Renal pelvis (tissue), 1 donor: ENCODE measurements at regions not wholly inside any gene's neighbourhood (a gene's known extent, or its start where the extent isn't known, plus 50 kb on each side); places are given as distances from the start of the nearest gene placed in this dataset.
A peak's percentile ranks its signal among the peaks of the same experiment; 100 is the strongest.
"Not testable (repeated sequence)": the region's sequence is repeated elsewhere in the genome, so short reads cannot be mapped to it uniquely, and the experiment has no call there.

ENCODE experiments used
- DNase-seq: peaks from one replicate; pipeline ENCODE4 v3.0.0-alpha.2; 2013

- no peak for DNase-seq
Measured at GRCh38 chr2:241957276-241957675, 87.7 kb downstream of the RTP5 start.

- no peak for DNase-seq
Measured at GRCh38 chr2:241958818-241959545, 89.5 kb downstream of the RTP5 start.

DNA sequence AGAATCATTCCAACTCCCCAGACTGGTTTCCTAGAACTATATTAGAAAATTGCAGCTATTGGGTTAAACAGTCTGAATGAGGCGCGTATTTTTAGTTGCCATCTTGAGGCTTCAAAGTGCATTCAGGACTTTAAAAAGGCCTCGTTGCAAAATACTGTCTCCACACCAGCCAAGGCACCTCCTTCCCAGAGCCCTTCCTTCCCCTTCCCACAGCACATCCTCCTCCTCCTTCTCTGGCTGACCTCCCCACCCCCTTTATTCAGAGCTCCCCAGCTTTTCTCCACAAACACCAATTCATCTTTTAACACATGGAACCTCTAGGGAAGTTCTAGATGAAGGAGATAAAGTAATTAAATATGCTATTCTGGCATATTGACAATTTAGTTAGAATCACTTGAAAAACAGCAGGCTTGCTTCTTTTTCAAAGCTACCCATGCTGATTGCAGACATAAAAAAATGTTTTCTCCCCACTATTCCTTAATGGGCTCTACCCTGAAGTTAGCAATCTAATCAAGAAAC, 90.3 kb downstream of the RTP5 start:
- no peak for DNase-seq

- no peak for DNase-seq
Measured at GRCh38 chr2:241961454-241961853, 91.9 kb downstream of the RTP5 start.

DNA sequence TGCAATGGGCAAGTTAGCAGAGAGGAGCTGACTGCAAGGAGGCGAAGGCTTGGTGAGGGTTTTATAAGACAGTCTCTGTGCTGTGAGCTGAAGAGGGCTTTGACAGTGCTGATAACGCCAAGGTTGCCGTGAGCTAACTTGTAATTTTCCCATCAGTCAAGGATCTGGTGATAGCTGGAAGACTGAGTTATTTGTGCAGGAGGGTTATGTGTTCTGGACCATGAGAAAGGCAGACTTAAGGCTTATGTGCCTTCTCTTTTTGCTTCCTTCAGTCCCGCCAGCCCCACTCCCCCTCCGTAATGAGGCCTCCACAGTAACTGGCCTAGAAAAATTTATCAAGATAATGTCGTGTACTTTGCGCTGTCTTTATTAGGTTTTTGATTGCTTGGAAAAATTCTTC, 94.6 kb downstream of the RTP5 start:
- no peak for DNase-seq

DNA sequence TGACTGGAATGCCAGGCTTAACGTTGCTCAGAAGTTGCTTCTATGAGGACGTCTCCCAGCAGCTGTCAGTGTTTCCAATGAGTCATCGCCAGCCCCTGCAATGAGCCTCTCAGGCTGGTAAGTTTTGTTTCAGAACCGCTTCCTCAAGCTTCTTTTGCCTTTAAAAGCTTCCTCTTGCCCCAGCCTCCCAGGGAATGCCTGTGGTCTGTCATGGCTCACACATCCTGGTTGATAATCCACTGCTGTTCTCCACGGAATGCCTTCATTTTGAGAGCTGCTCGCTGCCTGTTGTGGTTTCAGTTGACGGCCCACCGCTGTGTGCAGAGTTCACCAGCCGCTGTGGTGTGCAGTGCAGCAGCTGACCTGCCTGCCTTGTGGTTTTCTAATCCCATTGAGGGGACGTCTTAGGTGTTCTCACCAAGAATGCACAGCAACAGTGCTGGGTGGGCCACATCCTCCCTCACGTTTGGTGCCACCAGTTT, 96.4 kb downstream of the RTP5 start:
- DNase-seq: peak; percentile 59

DNA sequence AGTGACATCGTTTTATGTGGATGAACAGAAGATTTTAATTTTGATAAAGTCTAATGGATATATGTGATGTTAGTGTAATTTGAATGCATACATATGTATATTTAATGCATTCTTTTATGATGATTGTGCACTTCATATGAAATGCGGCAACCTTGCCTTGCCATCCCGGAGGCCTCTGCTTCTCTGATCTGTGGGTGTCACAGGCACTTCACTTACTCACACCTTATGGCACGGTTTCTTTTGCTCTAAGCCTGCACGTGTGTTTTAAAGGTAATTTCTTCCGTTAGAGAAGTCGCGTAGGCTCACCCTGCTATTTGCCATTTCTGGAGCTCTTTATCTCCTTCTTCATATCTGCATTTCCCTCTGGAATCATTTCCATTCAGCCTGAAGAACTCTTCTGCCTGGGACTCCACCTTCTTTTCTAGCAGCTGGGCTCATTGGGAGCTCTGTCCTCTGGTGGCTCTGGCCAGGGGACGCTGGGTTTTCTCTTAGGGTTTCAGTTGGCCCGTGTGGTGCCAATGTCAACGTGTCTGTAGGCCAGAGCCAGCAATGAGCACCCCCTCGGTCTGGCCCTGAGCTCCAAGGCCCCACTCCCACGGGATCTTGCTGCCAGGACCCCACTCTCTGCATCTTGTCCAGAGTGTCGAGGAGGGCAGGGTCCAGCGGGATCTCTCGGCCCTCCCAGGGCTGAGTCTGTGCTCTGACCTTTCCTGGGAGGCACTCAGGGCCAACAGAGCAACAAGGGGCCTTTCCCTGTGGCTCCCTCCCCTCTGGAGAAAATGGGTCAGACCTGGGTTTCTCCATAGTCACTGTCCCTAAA, 97.3 kb downstream of the RTP5 start:
- DNase-seq: no peak

- DNase-seq: no peak
Measured at GRCh38 chr2:241967467-241968144, 98.1 kb downstream of the RTP5 start.

DNA sequence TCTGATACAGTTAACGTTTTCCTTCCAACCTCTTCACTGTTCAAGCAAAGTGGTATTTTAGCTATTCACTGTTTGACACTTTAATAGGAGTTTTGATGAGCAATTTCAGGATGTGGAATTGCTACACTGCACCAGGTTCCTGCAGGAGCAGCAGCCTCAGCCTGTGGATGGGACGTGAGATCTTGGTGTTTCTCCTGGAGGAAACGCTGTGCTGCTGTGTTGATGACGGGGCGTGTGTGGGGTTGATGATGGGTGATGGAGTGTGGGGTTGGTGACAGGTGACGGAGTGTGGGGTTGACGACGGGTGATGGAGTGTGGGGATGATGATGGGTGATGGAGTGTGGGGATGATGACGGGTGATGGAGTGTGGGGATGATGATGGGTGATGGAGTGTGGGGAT, 98.9 kb downstream of the RTP5 start:
- no peak for DNase-seq

- DNase-seq: not testable (repeated sequence)
Measured at GRCh38 chr2:241969182-241969581, 99.7 kb downstream of the RTP5 start.

DNA sequence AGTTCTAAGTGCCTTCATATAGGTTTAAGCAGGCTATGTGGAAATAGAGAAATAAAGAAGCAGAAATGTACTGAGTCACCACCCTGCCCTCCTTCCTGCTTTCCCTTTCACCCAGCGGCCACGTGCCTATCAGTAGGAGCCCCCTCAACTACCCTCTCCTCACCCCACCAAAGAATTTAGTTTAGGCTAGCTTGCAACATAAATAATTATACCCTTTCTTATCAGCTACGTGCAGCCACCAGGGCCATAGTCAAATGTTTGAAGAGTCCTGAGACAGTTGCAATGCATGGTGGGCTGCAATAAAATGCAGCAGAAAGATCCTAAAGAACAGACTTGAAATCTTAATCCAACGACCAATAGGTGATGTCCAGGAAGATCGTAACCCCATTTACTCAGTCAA, 101.2 kb downstream of the RTP5 start:
- no peak for DNase-seq

GRCh38 chr2:241974096-241974495, 104.6 kb downstream of the RTP5 start:
- no peak for DNase-seq

GRCh38 chr2:241974851-241975592, 105.5 kb downstream of the RTP5 start:
- DNase-seq: no peak

DNA sequence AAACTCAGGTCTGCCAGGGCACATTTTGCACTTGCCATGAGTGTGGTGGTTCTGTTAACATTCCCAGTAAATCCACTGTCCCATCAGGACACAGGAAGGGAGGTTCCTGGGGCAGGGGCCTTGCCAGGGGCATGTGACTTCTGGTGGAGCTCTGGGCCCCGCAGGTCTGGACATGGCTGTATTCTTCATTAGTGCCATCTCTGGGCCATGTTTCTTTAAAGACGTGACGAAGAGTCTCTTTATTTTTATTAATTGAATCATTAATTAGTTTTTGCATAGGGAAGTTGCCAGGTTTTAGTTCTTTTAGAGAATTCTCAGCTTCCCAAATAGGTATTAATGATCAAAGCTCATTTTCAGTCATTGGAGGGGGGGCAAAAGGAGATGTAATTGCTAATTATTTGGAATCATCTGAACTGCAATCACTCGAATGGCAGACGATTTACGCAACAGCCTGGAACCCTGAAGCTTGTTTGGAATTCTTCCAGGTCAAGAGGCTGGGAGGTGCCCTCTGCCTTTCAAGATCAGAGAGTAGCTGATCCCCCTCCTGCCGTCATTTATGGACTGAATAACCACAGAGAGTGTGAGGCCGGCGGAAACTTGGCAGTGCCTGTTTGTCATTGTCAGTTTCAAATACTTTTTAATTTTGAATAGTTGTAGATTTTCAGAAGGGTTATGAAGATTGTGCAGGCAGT, 106.2 kb downstream of the RTP5 start:
- no peak for DNase-seq

DNA sequence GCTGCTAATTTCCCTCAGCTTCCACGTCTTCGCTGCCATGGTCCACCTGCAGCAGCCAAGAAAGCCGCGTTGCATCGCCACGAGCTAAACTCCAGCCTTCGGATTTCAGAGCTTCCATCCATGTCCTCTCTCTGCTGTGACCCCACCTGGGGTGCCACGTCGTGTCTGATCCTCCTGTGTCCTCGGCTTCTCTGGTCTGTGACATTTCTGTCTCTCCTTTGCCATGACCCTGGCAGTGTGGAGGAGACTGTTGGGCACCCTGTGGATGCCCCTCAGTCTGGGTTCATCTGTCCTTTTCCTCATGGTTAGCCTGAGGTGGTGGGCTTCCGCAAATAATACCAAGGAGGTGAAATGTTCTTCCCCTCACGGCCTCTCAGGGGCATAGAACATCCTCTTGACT, 106.8 kb downstream of the RTP5 start:
- no peak for DNase-seq

- DNase-seq: no peak
Measured at GRCh38 chr2:241977557-241978300, 108.2 kb downstream of the RTP5 start.

GRCh38 chr2:241978670-241979069, 109.1 kb downstream of the RTP5 start:
- no peak for DNase-seq

DNA sequence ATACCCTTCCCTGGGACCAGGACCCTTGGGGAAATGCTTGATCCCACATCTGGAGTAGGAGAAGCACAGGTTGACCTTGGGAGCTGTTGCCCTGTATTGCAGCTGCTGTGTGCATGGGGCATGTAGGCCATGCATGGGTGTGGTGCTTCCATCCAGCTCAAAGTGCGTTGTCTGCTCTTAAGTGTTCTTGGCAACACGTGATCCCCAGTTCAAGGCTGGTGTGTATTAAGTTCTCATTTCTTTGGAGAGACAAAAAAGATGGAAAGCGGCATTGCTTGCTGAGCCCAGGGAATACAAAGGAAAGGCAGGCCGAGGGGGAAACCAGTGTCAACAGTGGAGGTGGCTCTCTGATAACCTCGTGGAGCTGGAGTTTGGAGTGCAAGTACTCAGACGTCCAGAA, 110.7 kb downstream of the RTP5 start:
- DNase-seq: no peak

GRCh38 chr2:241981076-241981700, 111.7 kb downstream of the RTP5 start:
- DNase-seq: no peak
